HL-60 (cell line): ENCODE measurements at regions not wholly inside any gene's neighbourhood (a gene's known extent, or its start where the extent isn't known, plus 50 kb on each side); places are given as distances from the start of the nearest gene placed in this dataset.

Experiments
- CTCF ChIP-seq: IDR thresholded peaks from one replicate; pipeline ENCODE4 v1.5.1; 2011; ENCODE audit warnings: low read length, control low read depth, inconsistent platforms; ENCODE audit not compliant: insufficient read depth
- GABPA ChIP-seq: IDR thresholded peaks from 2 replicates; pipeline ENCODE4 v1.6.1; 2012; ENCODE audit warnings: low read depth
- POLR2AphosphoS5 ChIP-seq: IDR thresholded peaks from 2 replicates; pipeline ENCODE4 v1.6.1; 2012; ENCODE audit warnings: low read depth
- REST ChIP-seq: IDR thresholded peaks from 2 replicates; pipeline ENCODE4 v1.6.1; 2012; ENCODE audit warnings: low read depth; ENCODE audit not compliant: insufficient replicate concordance

GRCh38 chr3:28768439-28768838 lies 419.8 kb upstream of the AZI2 start:
- TF ChIP-seq CTCF: no peak
- no peak for TF ChIP-seq REST
- no peak for TF ChIP-seq POLR2AphosphoS5
- TF ChIP-seq GABPA: no peak
